CD4-positive, alpha-beta memory T cell (primary cell): ENCODE measurements at regions not wholly inside any gene's neighbourhood (a gene's known extent, or its start where the extent isn't known, plus 50 kb on each side); places are given as distances from the start of the nearest gene placed in this dataset.

Experiments
- CTCF ChIA-PET: fragments of 350-600 bp; sonication (Branson Sonifier 250); formaldehyde crosslinking; loops from one replicate; lab custom pipeline; 2021; ENCODE audit warnings: inconsistent platforms; ENCODE audit not compliant: partially characterized antibody; lab: Charles Lee
- POLR2A ChIA-PET: fragments of 350-600 bp; sonication (Branson Sonifier 250); formaldehyde crosslinking; loops from one replicate; lab custom pipeline; 2021; ENCODE audit not compliant: partially characterized antibody; lab: Charles Lee
- DNase-seq, 5 donors: peaks; one replicate each; pipeline versions ENCODE4 v3.0.0 to v3.0.0-alpha.2; 2020 to 2022; ENCODE audit warnings: mixed read lengths in 1 of 5
- H3K27ac ChIP-seq: one replicate; pipeline ENCODE4 v1.7.0; 2013; ENCODE audit warnings: low read depth, low read length
- H3K27me3 ChIP-seq: 2 replicates; pipeline ENCODE4 v1.7.0; 2013; ENCODE audit warnings: mild to moderate bottlenecking, low read length, moderate library complexity; ENCODE audit not compliant: insufficient read depth
- H3K36me3 ChIP-seq: 2 replicates; pipeline ENCODE4 v1.7.0; 2013; ENCODE audit warnings: mild to moderate bottlenecking, low read length, moderate library complexity; ENCODE audit not compliant: insufficient read depth
- H3K4me1 ChIP-seq: 2 replicates; pipeline ENCODE4 v1.7.0; 2013; ENCODE audit warnings: mild to moderate bottlenecking, low read length, moderate library complexity; ENCODE audit not compliant: insufficient read depth
- H3K4me3 ChIP-seq, 2 donors: one replicate each; pipeline ENCODE4 v1.7.0; 2013; ENCODE audit warnings: low read length in 2 of 2, mild to moderate bottlenecking in 1 of 2
- H3K9me3 ChIP-seq, 2 donors: one replicate each; pipeline ENCODE4 v1.7.0; 2013; ENCODE audit warnings: low read length in 2 of 2, control low read depth in 1 of 2; ENCODE audit not compliant: control insufficient read depth in 1 of 2
- H3K27ac Mint-ChIP-seq, 7 donors: one replicate each; pipeline ENCODE4 v1.8.0; 2020 to 2021; ENCODE audit warnings: mixed read lengths in 7 of 7, mild to moderate bottlenecking in 6 of 7, inconsistent platforms in 3 of 7, moderate library complexity in 3 of 7
- H3K27me3 Mint-ChIP-seq, 2 donors: one replicate each; pipeline ENCODE4 v1.8.0; 2020 to 2021; ENCODE audit warnings: mixed read lengths in 2 of 2
- H3K36me3 Mint-ChIP-seq, 2 donors: one replicate each; pipeline ENCODE4 v1.8.0; 2020 to 2021; ENCODE audit warnings: mixed read lengths in 2 of 2, inconsistent platforms in 1 of 2, mild to moderate bottlenecking in 1 of 2
- H3K4me1 Mint-ChIP-seq, 4 donors: one replicate each; pipeline ENCODE4 v1.8.0; 2020 to 2021; ENCODE audit warnings: mixed read lengths in 4 of 4, mild to moderate bottlenecking in 1 of 4
- H3K4me3 Mint-ChIP-seq, 8 donors: one replicate each; pipeline ENCODE4 v1.8.0; 2020 to 2021; ENCODE audit warnings: mixed read lengths in 8 of 8, mild to moderate bottlenecking in 7 of 8, moderate library complexity in 6 of 8, inconsistent platforms in 3 of 8
- H3K9me3 Mint-ChIP-seq, 8 donors: one replicate each; pipeline ENCODE4 v1.8.0; 2020 to 2021; ENCODE audit warnings: mixed read lengths in 8 of 8, mild to moderate bottlenecking in 5 of 8, inconsistent platforms in 3 of 8, moderate library complexity in 1 of 8
- intact Hi-C: fragments of 100-400 bp; cut with micrococcal nuclease; formaldehyde crosslinking; loops from one replicate; pipeline ENCODE4 v1.15.1; 2023

- Histone ChIP-seq H3K9me3 (no peaks in the 10 kb centered on the region), H3K4me1 (peaks cover 74% of the 10 kb centered on the region), H3K4me3 (peak overlapping the region; percentile 6 to 10), H3K27me3 (no peaks in the 10 kb centered on the region), H3K36me3 (no peaks in the 10 kb centered on the region), H3K27ac (peak overlapping the region; percentile 30)
- ChIA-PET POLR2A (interaction anchor here (0.8 to 11.0 kb wide), 15 partner anchors 7 to 210 kb away, joined by 3 to 452 read pairs (median 10); partner anchors contain the start of gene RASGRP1), CTCF (interaction anchor here (0.7 to 19.6 kb wide), 35 partner anchors 7 to 244 kb away, joined by 3 to 717 read pairs (median 10); partner anchors contain the start of genes FAM98B and RASGRP1)
- H3K4me1 Mint-ChIP-seq: peaks cover 66 to 75% (median 72%) of the 10 kb centered on the region in 4 donors
- intact Hi-C loops: no loop called here
- H3K27ac Mint-ChIP-seq: peak overlapping the region; percentile 78 to 96 (median 89)
- H3K36me3 Mint-ChIP-seq: no peaks in the 10 kb centered on the region
- no peaks in the 10 kb centered on the region for H3K27me3 Mint-ChIP-seq
- H3K4me3 Mint-ChIP-seq: peak overlapping the region; percentile 51 to 77 (median 64)
- no peaks in the 10 kb centered on the region for H3K9me3 Mint-ChIP-seq
- no peak for DNase-seq
Measured at GRCh38 chr15:38684440-38685010, 119.9 kb upstream of the RASGRP1 start.

GRCh38 chr15:38685686-38686339 is 121.2 kb upstream of the RASGRP1 start:
- H3K36me3 Mint-ChIP-seq: no peaks in the 10 kb centered on the region
- H3K36me3 ChIP-seq: no peaks in the 10 kb centered on the region
- H3K27ac Mint-ChIP-seq: peak overlapping the region; percentile 78 to 97 (median 91)
- peak overlapping the region; percentile 27 to 78 (median 74) for H3K4me3 Mint-ChIP-seq
- H3K4me3 ChIP-seq: peak overlapping the region in 1 of 2 donors; percentile 15
- H3K27ac ChIP-seq: peak overlapping the region; percentile 42
- H3K4me1 ChIP-seq: peaks cover 87% of the 10 kb centered on the region
- intact Hi-C loops: no loop called here
- POLR2A ChIA-PET: interaction anchor here (0.6 to 11.0 kb wide), 17 partner anchors 11 to 1622 kb away, joined by 3 to 452 read pairs (median 5); partner anchors contain the start of genes FAM98B, RASGRP1 and SPRED1
- H3K9me3 Mint-ChIP-seq: no peaks in the 10 kb centered on the region
- CTCF ChIA-PET: interaction anchor here (1.0 to 19.6 kb wide), 16 partner anchors 13 to 1100 kb away, joined by 3 to 717 read pairs (median 40); partner anchors contain the start of genes FAM98B and RASGRP1
- H3K27me3 ChIP-seq: no peaks in the 10 kb centered on the region
- H3K9me3 ChIP-seq: no peaks in the 10 kb centered on the region
- no peaks in the 10 kb centered on the region for H3K27me3 Mint-ChIP-seq
- peak; percentile 64 to 82 (median 75) for DNase-seq
- peaks cover 75 to 87% (median 82%) of the 10 kb centered on the region in 4 donors for H3K4me1 Mint-ChIP-seq

- Histone ChIP-seq H3K27ac (peak overlapping the region; percentile 42), H3K27me3 (no peaks in the 10 kb centered on the region), H3K36me3 (no peaks in the 10 kb centered on the region), H3K9me3 (no peaks in the 10 kb centered on the region), H3K4me3 (peak overlapping the region in 1 of 2 donors; percentile 8), H3K4me1 (peaks cover 92% of the 10 kb centered on the region)
- H3K27me3 Mint-ChIP-seq: no peaks in the 10 kb centered on the region
- intact Hi-C loops: no loop called here
- no peaks in the 10 kb centered on the region for H3K36me3 Mint-ChIP-seq
- no peaks in the 10 kb centered on the region for H3K9me3 Mint-ChIP-seq
- ChIA-PET CTCF (interaction anchor here (0.7 to 19.6 kb wide), 17 partner anchors 8 to 246 kb away, joined by 3 to 717 read pairs (median 22); partner anchors contain the start of genes FAM98B and RASGRP1), POLR2A (interaction anchor here (0.8 to 11.0 kb wide), 14 partner anchors 11 to 1621 kb away, joined by 3 to 452 read pairs (median 7); partner anchors contain the start of genes FAM98B and RASGRP1)
- H3K4me1 Mint-ChIP-seq: peaks cover 76 to 96% (median 83%) of the 10 kb centered on the region in 4 donors
- peak overlapping the region; percentile 86 to 97 (median 91) for H3K27ac Mint-ChIP-seq
- no peak for DNase-seq
- peak overlapping the region in 6 of 8 donors; percentile 29 to 83 (median 71) for H3K4me3 Mint-ChIP-seq
Measured at GRCh38 chr15:38687340-38687739, 122.7 kb upstream of the RASGRP1 start.

- Histone ChIP-seq H3K27ac (peak overlapping the region; percentile 14), H3K4me3 (peak overlapping the region; percentile 8 to 27), H3K27me3 (no peaks in the 10 kb centered on the region), H3K9me3 (no peaks in the 10 kb centered on the region), H3K4me1 (peaks cover 86% of the 10 kb centered on the region), H3K36me3 (no peaks in the 10 kb centered on the region)
- CTCF ChIA-PET: interaction anchor here (0.7 to 19.6 kb wide), 24 partner anchors 8 to 247 kb away, joined by 3 to 717 read pairs (median 10); partner anchors contain the start of genes FAM98B and RASGRP1
- Mint-ChIP-seq H3K9me3 (peaks cover 0 to 2% (median 0%) of the 10 kb centered on the region in 8 donors), H3K36me3 (no peaks in the 10 kb centered on the region), H3K4me3 (peak overlapping the region in 7 of 8 donors; percentile 65 to 83 (median 73)), H3K4me1 (peaks cover 74 to 90% (median 79%) of the 10 kb centered on the region in 4 donors), H3K27me3 (no peaks in the 10 kb centered on the region), H3K27ac (peak overlapping the region; percentile 86 to 97 (median 92))
- DNase-seq: peak in 1 of 5 donors; percentile 49
- intact Hi-C loops: no loop called here
- POLR2A ChIA-PET: interaction anchor here (0.5 to 11.0 kb wide), 28 partner anchors 11 to 1620 kb away, joined by 3 to 452 read pairs (median 6); partner anchors contain the start of genes FAM98B and RASGRP1
Measured at GRCh38 chr15:38687775-38688495, 123.3 kb upstream of the RASGRP1 start.

GRCh38 chr15:38688761-38689160 is 124.1 kb upstream of the RASGRP1 start:
- Histone ChIP-seq H3K4me3 (peak overlapping the region in 1 of 2 donors; percentile 27), H3K9me3 (no peaks in the 10 kb centered on the region), H3K27me3 (no peaks in the 10 kb centered on the region), H3K4me1 (peaks cover 78% of the 10 kb centered on the region), H3K27ac (peak overlapping the region; percentile 32), H3K36me3 (no peaks in the 10 kb centered on the region)
- Mint-ChIP-seq H3K4me3 (peak overlapping the region; percentile 50 to 83 (median 70)), H3K9me3 (peaks cover 0 to 2% (median 0%) of the 10 kb centered on the region in 8 donors), H3K27ac (peak overlapping the region; percentile 86 to 93 (median 89)), H3K27me3 (no peaks in the 10 kb centered on the region), H3K36me3 (no peaks in the 10 kb centered on the region), H3K4me1 (peaks cover 66 to 83% (median 72%) of the 10 kb centered on the region in 4 donors)
- DNase-seq: peak; percentile 64 to 90 (median 75)
- intact Hi-C loops: no loop called here
- ChIA-PET CTCF (interaction anchor here (0.7 to 19.6 kb wide), 26 partner anchors 8 to 248 kb away, joined by 3 to 717 read pairs (median 14); partner anchors contain the start of genes FAM98B and RASGRP1), POLR2A (interaction anchor here (0.7 to 11.0 kb wide), 27 partner anchors 8 to 248 kb away, joined by 3 to 452 read pairs (median 6); partner anchors contain the start of genes FAM98B and RASGRP1)

- H3K4me3 Mint-ChIP-seq: peak overlapping the region in 7 of 8 donors; percentile 33 to 83 (median 72)
- no peaks in the 10 kb centered on the region for H3K27me3 Mint-ChIP-seq
- peaks cover 63 to 83% (median 69%) of the 10 kb centered on the region in 4 donors for H3K4me1 Mint-ChIP-seq
- intact Hi-C loops: no loop called here
- Histone ChIP-seq H3K4me1 (peaks cover 77% of the 10 kb centered on the region), H3K36me3 (no peaks in the 10 kb centered on the region), H3K27ac (peak overlapping the region; percentile 32), H3K27me3 (no peaks in the 10 kb centered on the region), H3K9me3 (no peaks in the 10 kb centered on the region), H3K4me3 (no peak overlapping the region)
- CTCF ChIA-PET: interaction anchor here (0.9 to 19.6 kb wide), 27 partner anchors 9 to 936 kb away, joined by 3 to 717 read pairs (median 15); partner anchors contain the start of gene RASGRP1
- POLR2A ChIA-PET: interaction anchor here (0.8 to 11.0 kb wide), 22 partner anchors 9 to 249 kb away, joined by 3 to 452 read pairs (median 6); partner anchors contain the start of genes FAM98B and RASGRP1
- H3K36me3 Mint-ChIP-seq: no peaks in the 10 kb centered on the region
- DNase-seq: no peak
- peaks cover 0 to 4% (median 0%) of the 10 kb centered on the region in 8 donors for H3K9me3 Mint-ChIP-seq
- H3K27ac Mint-ChIP-seq: peak overlapping the region; percentile 86 to 93 (median 89)
Measured at GRCh38 chr15:38689522-38689921, 124.9 kb upstream of the RASGRP1 start.
